PC-9 (cell line): ENCODE measurements at regions not wholly inside any gene's neighbourhood (a gene's known extent, or its start where the extent isn't known, plus 50 kb on each side); places are given as distances from the start of the nearest gene placed in this dataset.
A peak's percentile ranks its signal among the peaks of the same experiment; 100 is the strongest.

Experiments
- BruUV-seq: library from RNA; stranded (reverse); fragments of 400-500 nt; replicated peaks from 2 replicates; lab custom pipeline; 2021; lab: Mats Ljungman, UMichigan
- CTCF ChIA-PET: fragments of 300-600 bp; sonication (Branson Sonifier 250); formaldehyde crosslinking; loops from one replicate; lab custom pipeline; 2022; ENCODE audit warnings: antibody characterized with exemption; lab: Charles Lee
- POLR2A ChIA-PET: fragments of 300-600 bp; sonication (Branson Sonifier 250); formaldehyde crosslinking; loops from one replicate; lab custom pipeline; 2022; ENCODE audit warnings: antibody characterized with exemption; ENCODE audit not compliant: unreplicated experiment; lab: Charles Lee
- DNase-seq, 2 experiments: peaks; one replicate each; pipeline versions ENCODE4 v3.0.0 to v3.0.0-alpha.2; 2015 to 2022; ENCODE audit warnings: mixed read lengths in 1 of 2
- H2AFZ ChIP-seq: fragments of 200-600 bp; sonication (generic); 2 replicates; pipeline ENCODE4 v1.8.1; 2017; ENCODE audit warnings: antibody characterized with exemption
- H3F3A ChIP-seq: fragments of 200-600 bp; sonication (generic); 2 replicates; pipeline ENCODE4 v1.8.1; 2017; ENCODE audit warnings: antibody characterized with exemption, mild to moderate bottlenecking, low read depth; ENCODE audit not compliant: insufficient read depth
- H3K27ac ChIP-seq: fragments of 200-600 bp; sonication (generic); 2 replicates; pipeline ENCODE4 v1.6.1; 2016; ENCODE audit warnings: mixed run types
- H3K27me3 ChIP-seq: fragments of 200-600 bp; sonication (generic); 2 replicates; pipeline ENCODE4 v1.6.1; 2016; ENCODE audit warnings: low read depth, mixed run types; ENCODE audit not compliant: insufficient read depth
- H3K36me3 ChIP-seq: fragments of 200-600 bp; sonication (generic); 2 replicates; pipeline ENCODE4 v1.6.1; 2016; ENCODE audit warnings: low read depth, mixed run types
- H3K4me1 ChIP-seq: fragments of 200-600 bp; sonication (generic); replicated peaks from 2 replicates; pipeline ENCODE4 v1.6.1; 2016; ENCODE audit warnings: mixed run types; ENCODE audit not compliant: insufficient read depth
- H3K4me2 ChIP-seq: fragments of 200-600 bp; sonication (generic); 2 replicates; pipeline ENCODE4 v1.6.1; 2017; ENCODE audit warnings: mixed run types
- H3K4me3 ChIP-seq: fragments of 200-600 bp; sonication (generic); 2 replicates; pipeline ENCODE4 v1.6.1; 2016; ENCODE audit warnings: mixed run types
- H3K79me2 ChIP-seq: fragments of 200-600 bp; sonication (generic); 2 replicates; pipeline ENCODE4 v1.6.1; 2017; ENCODE audit warnings: low read depth, mixed run types
- H3K9me2 ChIP-seq: fragments of 200-600 bp; sonication (generic); 2 replicates; pipeline ENCODE4 v1.8.1; 2017; ENCODE audit warnings: mild to moderate bottlenecking; ENCODE audit not compliant: insufficient read depth
- H3K9me3 ChIP-seq: fragments of 200-600 bp; sonication (generic); 2 replicates; pipeline ENCODE4 v1.8.1; 2016; ENCODE audit warnings: low read depth; ENCODE audit not compliant: insufficient read depth
- H4K20me1 ChIP-seq: fragments of 200-600 bp; sonication (generic); 2 replicates; pipeline ENCODE4 v1.8.1; 2017; ENCODE audit not compliant: insufficient read depth
- EZH2 ChIP-seq: fragments of 200-600 bp; sonication (generic); IDR thresholded peaks from 2 replicates; pipeline ENCODE4 v1.8.0; 2017; ENCODE audit warnings: antibody characterized with exemption, low read depth
- intact Hi-C: fragments of 100-400 bp; cut with micrococcal nuclease; formaldehyde crosslinking; loops from one replicate; pipeline ENCODE4 v1.10.0; 2022; ENCODE audit not compliant: unreplicated experiment
- TF ChIP-seq, protein P1 (sequence below): fragments of 200-600 bp; sonication (generic); conservative IDR thresholded peaks from 2 replicates; pipeline ENCODE4 v1.6.1; 2017; ENCODE audit warnings: mixed run types, antibody characterized with exemption, mild to moderate bottlenecking, moderate library complexity

DNA sequence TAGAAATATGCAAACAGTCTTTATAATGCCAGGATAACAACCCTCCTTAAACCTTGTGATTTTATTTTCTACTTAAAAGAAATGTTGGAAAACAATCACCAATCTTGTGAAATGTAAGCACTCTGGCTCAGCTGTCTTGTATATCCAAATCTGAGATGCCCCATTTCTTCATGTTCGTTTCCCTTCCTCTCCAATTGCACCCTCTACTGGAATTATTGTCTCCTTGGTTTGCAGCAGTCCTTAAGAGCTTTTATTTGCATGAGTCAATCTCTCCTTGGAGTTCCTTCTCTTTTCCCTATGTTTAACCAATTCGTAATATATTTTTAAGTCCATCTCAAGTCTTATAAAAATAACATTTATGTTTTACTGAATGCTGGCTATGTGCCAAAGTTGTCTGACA lies 362.0 kb upstream of the CDH10 start:
- Histone ChIP-seq H3K4me3 (no peak overlapping the region), H3K27ac (no peak overlapping the region), H3K36me3 (no peaks in the 10 kb centered on the region), H3K79me2 (no peaks in the 10 kb centered on the region), H3K27me3 (no peaks in the 10 kb centered on the region), H3K4me1 (no peaks in the 10 kb centered on the region), H3K9me2 (no peaks in the 10 kb centered on the region), H2AFZ (no peak overlapping the region), H3F3A (no peaks in the 10 kb centered on the region), H3K9me3 (0 out of 2 replicates have a peak, but pooled peaks cover 4% of the 10 kb centered on the region), H4K20me1 (0 out of 2 replicates have a peak, but pooled peaks cover 3% of the 10 kb centered on the region), H3K4me2 (no peak overlapping the region)
- no TSS peak for BruUV-seq
- intact Hi-C loops = loop anchor here (1.0 to 5.0 kb wide), 3 partner anchors 254 to 559 kb away; no protein-coding TSS in a partner anchor
- DNase-seq = peak; percentile 5 to 59
- TF ChIP-seq, protein P1, sequence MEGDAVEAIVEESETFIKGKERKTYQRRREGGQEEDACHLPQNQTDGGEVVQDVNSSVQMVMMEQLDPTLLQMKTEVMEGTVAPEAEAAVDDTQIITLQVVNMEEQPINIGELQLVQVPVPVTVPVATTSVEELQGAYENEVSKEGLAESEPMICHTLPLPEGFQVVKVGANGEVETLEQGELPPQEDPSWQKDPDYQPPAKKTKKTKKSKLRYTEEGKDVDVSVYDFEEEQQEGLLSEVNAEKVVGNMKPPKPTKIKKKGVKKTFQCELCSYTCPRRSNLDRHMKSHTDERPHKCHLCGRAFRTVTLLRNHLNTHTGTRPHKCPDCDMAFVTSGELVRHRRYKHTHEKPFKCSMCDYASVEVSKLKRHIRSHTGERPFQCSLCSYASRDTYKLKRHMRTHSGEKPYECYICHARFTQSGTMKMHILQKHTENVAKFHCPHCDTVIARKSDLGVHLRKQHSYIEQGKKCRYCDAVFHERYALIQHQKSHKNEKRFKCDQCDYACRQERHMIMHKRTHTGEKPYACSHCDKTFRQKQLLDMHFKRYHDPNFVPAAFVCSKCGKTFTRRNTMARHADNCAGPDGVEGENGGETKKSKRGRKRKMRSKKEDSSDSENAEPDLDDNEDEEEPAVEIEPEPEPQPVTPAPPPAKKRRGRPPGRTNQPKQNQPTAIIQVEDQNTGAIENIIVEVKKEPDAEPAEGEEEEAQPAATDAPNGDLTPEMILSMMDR = peak; percentile 57
- TF ChIP-seq EZH2 = no peak
- CTCF ChIA-PET = interaction anchor here (0.6 to 1.1 kb wide), 5 partner anchors 285 to 451 kb away, joined by 3 to 19 read pairs (median 4); no protein-coding TSS in a partner anchor
- POLR2A ChIA-PET = no interaction called here

DNA sequence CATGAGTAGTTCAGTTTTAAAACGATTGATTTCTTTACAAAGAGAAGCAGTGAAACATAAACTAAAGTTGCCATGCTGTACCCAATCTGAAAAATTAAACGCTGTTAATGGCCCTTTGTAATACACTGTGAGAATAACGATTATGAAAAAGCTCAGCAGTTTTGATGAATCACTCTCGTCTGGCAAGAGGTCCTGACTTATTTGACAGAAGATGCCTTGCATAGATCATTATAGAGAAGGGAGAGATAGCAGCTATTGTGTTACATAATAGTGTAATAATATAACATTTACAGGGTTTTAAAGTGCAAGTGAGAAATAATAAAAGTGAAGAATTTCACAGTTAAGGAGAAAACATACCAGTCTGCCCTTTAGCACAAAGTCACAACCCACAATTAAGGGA lies 361.5 kb upstream of the CDH10 start:
- Histone ChIP-seq H3K36me3 (no peaks in the 10 kb centered on the region), H4K20me1 (0 out of 2 replicates have a peak, but pooled peaks cover 3% of the 10 kb centered on the region), H2AFZ (no peak overlapping the region), H3K27ac (no peak overlapping the region), H3K79me2 (no peaks in the 10 kb centered on the region), H3K4me1 (no peaks in the 10 kb centered on the region), H3K4me3 (no peak overlapping the region), H3K9me3 (0 out of 2 replicates have a peak, but pooled peaks cover 4% of the 10 kb centered on the region), H3K4me2 (no peak overlapping the region), H3K9me2 (no peaks in the 10 kb centered on the region), H3F3A (no peaks in the 10 kb centered on the region), H3K27me3 (no peaks in the 10 kb centered on the region)
- intact Hi-C loops = loop anchor here (1.0 to 5.0 kb wide), 3 partner anchors 254 to 559 kb away; no protein-coding TSS in a partner anchor
- TF ChIP-seq, protein P1 = no peak
- no peak for TF ChIP-seq EZH2
- DNase-seq = no peak
- CTCF ChIA-PET = interaction anchor here (0.6 to 0.9 kb wide), 2 partner anchors 284 to 450 kb away, joined by 3 to 7 read pairs; no protein-coding TSS in a partner anchor
- POLR2A ChIA-PET = no interaction called here
- BruUV-seq = no TSS peak

DNA sequence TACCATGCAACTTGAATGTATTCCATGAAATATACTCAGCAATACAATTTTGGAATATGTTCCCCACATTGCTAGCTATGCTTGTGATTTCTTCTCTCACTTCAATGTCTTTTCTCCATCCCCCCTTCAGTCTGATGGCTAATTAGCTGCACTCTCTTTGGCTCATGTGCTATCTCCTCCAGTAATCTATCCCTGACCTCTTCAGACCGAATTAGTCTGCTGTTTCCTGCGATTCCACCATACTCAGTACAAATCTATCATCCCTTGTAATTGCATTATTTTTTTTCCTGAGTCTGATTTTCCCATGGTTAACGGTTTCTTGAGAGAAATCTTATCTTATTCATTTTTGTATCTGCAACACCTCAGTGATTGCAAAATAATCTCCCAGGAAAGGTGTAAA lies 360.7 kb upstream of the CDH10 start:
- no peak for TF ChIP-seq EZH2
- TF ChIP-seq, protein P1 = no peak
- Histone ChIP-seq H3K9me3 (0 out of 2 replicates have a peak, but pooled peaks cover 4% of the 10 kb centered on the region), H3K4me3 (no peak overlapping the region), H4K20me1 (0 out of 2 replicates have a peak, but pooled peaks cover 3% of the 10 kb centered on the region), H3K27me3 (no peaks in the 10 kb centered on the region), H3F3A (no peaks in the 10 kb centered on the region), H3K27ac (no peak overlapping the region), H3K4me2 (no peak overlapping the region), H3K9me2 (no peaks in the 10 kb centered on the region), H3K79me2 (no peaks in the 10 kb centered on the region), H3K36me3 (no peaks in the 10 kb centered on the region), H3K4me1 (no peaks in the 10 kb centered on the region), H2AFZ (no peak overlapping the region)
- DNase-seq = no peak
- POLR2A ChIA-PET = no interaction called here
- intact Hi-C loops = loop anchor here (5.0 kb wide), 2 partner anchors 253 to 558 kb away; no protein-coding TSS in a partner anchor
- no TSS peak for BruUV-seq
- CTCF ChIA-PET = no interaction called here
